Panc1 (cell line): ENCODE measurements at regions not wholly inside any gene's neighbourhood (a gene's known extent, or its start where the extent isn't known, plus 50 kb on each side); places are given as distances from the start of the nearest gene placed in this dataset.

Experiments
- POLR2AphosphoS5 ChIP-seq: IDR thresholded peaks from 2 replicates; pipeline ENCODE4 v1.6.1; 2012; ENCODE audit warnings: mild to moderate bottlenecking, low read depth, low read length, moderate library complexity
- SIN3A ChIP-seq: IDR thresholded peaks from 2 replicates; pipeline ENCODE4 v1.6.1; 2012; ENCODE audit warnings: low read depth, mild to moderate bottlenecking, low read length, moderate library complexity, borderline replicate concordance; ENCODE audit not compliant: insufficient read depth
- TCF7L2 ChIP-seq: IDR thresholded peaks from 2 replicates; pipeline ENCODE4 v1.6.1; 2011; ENCODE audit warnings: mild to moderate bottlenecking, low read depth, low read length, inconsistent platforms
- TF ChIP-seq, protein P1 (sequence below): fragments of 450-650 bp; IDR thresholded peaks from 2 replicates; pipeline ENCODE4 v1.5.1; 2017; ENCODE audit warnings: mild to moderate bottlenecking
- TF ChIP-seq, protein P2 (sequence below), 2 experiments: IDR thresholded peaks; 2 replicates each; pipeline ENCODE4 v1.6.1; 2011 to 2012; ENCODE audit warnings: low read depth in 2 of 2, control low read depth in 1 of 2, low read length in 1 of 2, mild to moderate bottlenecking in 1 of 2, moderate library complexity in 1 of 2; ENCODE audit not compliant: insufficient read depth in 1 of 2

DNA sequence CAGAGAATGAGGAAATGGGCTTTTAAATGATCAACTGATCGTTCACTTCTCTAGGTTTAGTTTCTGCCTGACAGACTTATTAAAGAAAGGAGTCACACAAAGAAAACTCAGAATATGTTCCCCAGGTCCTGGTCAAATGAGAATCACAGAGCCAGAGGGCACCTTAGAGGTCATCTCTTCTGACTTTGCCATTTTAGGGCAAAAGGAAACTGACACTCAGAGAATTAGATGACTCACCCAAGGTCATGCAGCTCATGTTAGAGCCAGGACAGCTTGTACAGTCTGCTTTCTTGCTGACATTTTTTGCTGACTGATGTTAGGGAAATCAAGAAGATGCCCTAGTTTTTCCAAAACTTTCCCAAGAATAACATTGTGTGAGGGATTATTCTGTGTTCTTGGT lies 312.7 kb upstream of the SP8 start:
- TF ChIP-seq, protein P1, sequence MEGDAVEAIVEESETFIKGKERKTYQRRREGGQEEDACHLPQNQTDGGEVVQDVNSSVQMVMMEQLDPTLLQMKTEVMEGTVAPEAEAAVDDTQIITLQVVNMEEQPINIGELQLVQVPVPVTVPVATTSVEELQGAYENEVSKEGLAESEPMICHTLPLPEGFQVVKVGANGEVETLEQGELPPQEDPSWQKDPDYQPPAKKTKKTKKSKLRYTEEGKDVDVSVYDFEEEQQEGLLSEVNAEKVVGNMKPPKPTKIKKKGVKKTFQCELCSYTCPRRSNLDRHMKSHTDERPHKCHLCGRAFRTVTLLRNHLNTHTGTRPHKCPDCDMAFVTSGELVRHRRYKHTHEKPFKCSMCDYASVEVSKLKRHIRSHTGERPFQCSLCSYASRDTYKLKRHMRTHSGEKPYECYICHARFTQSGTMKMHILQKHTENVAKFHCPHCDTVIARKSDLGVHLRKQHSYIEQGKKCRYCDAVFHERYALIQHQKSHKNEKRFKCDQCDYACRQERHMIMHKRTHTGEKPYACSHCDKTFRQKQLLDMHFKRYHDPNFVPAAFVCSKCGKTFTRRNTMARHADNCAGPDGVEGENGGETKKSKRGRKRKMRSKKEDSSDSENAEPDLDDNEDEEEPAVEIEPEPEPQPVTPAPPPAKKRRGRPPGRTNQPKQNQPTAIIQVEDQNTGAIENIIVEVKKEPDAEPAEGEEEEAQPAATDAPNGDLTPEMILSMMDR: no peak
- TF ChIP-seq POLR2AphosphoS5: no peak
- TF ChIP-seq SIN3A: no peak
- TF ChIP-seq, protein P2, sequence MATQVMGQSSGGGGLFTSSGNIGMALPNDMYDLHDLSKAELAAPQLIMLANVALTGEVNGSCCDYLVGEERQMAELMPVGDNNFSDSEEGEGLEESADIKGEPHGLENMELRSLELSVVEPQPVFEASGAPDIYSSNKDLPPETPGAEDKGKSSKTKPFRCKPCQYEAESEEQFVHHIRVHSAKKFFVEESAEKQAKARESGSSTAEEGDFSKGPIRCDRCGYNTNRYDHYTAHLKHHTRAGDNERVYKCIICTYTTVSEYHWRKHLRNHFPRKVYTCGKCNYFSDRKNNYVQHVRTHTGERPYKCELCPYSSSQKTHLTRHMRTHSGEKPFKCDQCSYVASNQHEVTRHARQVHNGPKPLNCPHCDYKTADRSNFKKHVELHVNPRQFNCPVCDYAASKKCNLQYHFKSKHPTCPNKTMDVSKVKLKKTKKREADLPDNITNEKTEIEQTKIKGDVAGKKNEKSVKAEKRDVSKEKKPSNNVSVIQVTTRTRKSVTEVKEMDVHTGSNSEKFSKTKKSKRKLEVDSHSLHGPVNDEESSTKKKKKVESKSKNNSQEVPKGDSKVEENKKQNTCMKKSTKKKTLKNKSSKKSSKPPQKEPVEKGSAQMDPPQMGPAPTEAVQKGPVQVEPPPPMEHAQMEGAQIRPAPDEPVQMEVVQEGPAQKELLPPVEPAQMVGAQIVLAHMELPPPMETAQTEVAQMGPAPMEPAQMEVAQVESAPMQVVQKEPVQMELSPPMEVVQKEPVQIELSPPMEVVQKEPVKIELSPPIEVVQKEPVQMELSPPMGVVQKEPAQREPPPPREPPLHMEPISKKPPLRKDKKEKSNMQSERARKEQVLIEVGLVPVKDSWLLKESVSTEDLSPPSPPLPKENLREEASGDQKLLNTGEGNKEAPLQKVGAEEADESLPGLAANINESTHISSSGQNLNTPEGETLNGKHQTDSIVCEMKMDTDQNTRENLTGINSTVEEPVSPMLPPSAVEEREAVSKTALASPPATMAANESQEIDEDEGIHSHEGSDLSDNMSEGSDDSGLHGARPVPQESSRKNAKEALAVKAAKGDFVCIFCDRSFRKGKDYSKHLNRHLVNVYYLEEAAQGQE (IDR thresholded peaks at IDR 0.05; ENCODE audit: insufficient read depth in 1 of 2, low read depth in 2 of 2, low read length in 1 of 2): no peak
- TF ChIP-seq TCF7L2: no peak
